OCI-M2 (cell line): ENCODE measurements at regions not wholly inside any gene's neighbourhood (a gene's known extent, or its start where the extent isn't known, plus 50 kb on each side); places are given as distances from the start of the nearest gene placed in this dataset.

Source experiments
- DNase-seq: peaks from one replicate; lab custom pipeline; 2025; ENCODE audit not compliant: unreplicated experiment; lab: John Stamatoyannopoulos, UW

- no peak for DNase-seq
Measured at GRCh38 chr5:125302577-125302976, 556.1 kb upstream of the ZNF608 start.

GRCh38 chr5:125306741-125307140 lies 560.3 kb upstream of the ZNF608 start:
- no peak for DNase-seq

DNA sequence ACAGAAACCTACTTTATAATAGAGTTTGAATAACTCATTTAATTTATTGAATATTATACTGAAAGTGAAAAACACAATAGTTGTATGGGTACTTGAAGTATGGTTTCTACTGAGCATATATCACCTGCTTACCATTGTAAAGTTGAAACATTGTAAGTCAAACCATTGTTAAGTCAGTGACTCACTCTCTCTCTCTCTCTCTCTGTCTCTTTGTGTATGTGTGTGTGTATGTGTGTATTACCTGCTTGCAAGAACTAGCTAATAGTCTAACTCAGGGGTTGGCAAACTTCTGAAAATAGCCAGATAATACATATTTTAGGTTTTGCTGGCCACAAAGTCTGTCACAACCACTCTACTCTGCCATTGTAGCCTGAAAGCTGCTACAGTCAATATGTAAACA lies 564.3 kb upstream of the ZNF608 start:
- no peak for DNase-seq

DNA sequence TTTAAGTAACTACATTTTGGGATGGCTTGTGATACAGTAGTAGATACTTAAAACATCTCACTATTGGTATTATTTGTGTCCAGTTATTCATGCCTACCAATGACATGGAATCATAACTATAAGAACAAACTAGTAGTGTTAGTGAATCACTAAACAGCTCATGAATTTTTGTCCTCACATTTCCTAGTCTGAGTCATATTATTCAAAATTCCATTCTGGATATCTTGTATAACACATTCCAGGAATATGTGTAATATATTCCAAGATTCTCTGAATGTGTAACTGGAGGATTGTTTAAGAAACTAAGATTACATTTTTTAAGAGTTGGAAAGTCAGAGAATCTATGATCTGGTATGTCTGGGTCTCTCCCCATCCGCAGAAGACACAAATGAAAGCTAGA lies 565.3 kb upstream of the ZNF608 start:
- no peak for DNase-seq

DNA sequence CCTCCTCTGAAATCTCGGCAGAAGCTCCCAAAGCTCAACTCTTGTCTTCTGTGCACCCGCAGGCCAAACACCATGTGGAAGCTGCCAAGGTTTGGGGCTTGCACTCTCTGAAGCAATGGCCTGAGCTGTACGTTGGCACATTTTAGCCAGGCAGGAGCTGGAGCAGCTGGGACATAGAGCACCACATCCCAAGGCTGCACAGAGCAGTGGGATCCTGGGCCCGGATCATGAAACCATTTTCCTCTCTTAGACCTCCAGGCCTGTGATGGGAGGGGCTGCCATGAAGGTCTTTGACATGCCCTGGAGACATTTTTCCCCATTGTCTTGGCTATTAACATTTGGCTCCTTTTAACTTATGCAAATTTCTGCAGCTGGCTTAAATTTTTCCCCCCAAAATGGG lies 567.1 kb upstream of the ZNF608 start:
- DNase-seq, result no peak

DNA sequence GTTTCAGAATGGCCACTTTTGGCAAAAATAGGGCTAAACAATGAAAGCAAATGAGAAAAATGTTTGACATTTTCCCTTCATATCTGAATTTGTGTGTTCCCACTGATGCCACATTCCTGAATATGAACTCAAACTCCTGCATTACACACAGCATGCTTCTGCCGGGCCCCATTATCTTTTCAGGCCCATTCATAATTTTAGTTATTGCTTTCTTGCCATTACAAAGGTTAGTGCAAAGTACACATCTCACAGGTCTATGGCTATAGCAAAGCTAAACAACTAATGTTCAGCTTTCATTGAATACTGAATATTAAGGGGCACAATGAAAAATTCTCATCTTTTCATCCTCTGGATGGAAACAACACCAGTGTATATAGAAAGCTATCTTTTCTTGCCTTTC lies 568.9 kb upstream of the ZNF608 start:
- no peak for DNase-seq

DNA sequence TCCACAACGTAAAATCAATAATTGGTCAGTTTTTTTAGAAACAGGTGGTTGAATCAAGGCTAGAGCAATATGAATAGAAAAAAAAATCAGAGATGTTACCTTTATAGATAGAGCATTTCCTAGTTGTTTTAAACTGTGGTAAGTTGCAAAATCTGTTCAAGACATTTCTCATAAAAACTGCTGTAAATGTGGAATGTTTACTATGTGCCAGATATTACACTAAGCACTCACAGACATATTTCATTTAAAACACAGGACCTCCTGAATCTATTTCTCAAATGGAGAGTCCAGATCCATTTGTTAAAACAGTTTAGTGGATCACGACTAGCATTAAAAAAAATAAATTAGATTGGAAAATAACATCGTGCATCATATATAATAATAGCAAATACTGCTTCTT lies 570.0 kb upstream of the ZNF608 start:
- no peak for DNase-seq

- no peak for DNase-seq
Measured at GRCh38 chr5:125316915-125317535, 570.6 kb upstream of the ZNF608 start.

GRCh38 chr5:125317536-125317995 lies 571.1 kb upstream of the ZNF608 start:
- no peak for DNase-seq

- DNase-seq, result no peak
Measured at GRCh38 chr5:125321654-125322053, 575.2 kb upstream of the ZNF608 start.

GRCh38 chr5:125323613-125324012 lies 577.2 kb upstream of the ZNF608 start:
- DNase-seq, result no peak

DNA sequence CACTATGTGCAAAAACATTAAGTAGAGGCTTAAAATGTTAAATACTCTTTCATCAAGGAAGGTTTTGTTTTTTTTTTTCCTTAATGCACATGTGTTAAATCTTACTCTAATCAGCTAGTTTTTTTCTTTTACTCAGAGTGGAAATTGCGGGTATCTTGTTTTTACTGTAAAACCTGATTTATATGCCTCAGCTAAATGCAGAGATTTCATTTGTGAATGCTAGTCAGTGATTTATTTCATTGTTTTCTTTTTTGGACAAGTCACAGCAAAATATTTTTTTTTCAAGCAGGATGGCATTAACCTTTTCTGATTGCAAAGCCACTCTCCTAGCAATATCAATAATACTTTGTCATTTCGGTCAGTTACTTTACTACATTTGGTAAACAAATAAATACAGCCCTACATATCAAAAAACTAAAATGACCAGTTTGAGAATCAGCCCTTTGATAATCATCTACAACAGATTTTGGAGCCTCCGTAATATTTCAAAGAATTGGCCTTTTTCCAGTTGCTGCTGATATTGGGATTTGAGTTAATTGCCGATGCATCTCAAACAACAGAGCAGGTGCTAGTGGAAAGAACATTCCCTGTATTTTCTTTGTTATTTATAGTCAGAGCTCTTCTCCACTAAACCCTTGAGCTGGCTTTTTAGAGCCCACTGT lies 579.2 kb upstream of the ZNF608 start:
- DNase-seq, result no peak

DNA sequence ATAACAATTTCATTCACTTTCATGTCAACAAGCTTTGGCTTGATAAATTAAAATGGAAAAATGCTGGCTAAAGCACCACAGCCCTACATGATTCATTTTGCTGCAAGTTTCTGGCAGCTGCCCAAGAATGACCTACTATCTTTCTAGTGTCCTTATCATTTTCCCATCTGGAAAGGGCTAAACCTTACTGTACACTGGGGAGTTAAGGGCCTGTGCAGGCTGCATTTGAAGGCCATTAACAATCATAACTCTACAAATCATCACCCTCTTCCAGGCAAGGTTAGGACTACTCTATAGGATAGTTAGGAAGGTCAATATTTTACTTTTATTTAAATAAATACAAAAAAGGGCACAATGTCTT lies 579.7 kb upstream of the ZNF608 start:
- DNase-seq, result no peak

DNA sequence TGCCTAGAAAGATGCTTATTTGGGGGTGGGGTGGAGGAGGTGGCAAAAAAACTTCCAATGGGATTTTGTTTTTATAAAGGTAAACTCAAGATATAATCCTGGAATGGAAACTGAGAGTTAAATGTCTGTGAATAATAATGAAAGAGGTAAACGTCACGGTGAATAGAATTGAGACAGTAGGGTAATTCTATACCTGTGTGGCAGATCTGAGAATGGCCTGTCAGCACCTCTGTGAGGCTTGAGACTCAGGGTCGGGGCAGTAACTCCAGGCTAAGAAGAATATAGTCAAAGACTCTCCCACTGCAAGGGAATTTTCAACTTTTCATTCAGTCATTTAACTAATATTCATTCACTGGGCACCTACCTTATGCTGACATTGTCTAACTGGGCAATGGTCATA lies 581.2 kb upstream of the ZNF608 start:
- no peak for DNase-seq

DNA sequence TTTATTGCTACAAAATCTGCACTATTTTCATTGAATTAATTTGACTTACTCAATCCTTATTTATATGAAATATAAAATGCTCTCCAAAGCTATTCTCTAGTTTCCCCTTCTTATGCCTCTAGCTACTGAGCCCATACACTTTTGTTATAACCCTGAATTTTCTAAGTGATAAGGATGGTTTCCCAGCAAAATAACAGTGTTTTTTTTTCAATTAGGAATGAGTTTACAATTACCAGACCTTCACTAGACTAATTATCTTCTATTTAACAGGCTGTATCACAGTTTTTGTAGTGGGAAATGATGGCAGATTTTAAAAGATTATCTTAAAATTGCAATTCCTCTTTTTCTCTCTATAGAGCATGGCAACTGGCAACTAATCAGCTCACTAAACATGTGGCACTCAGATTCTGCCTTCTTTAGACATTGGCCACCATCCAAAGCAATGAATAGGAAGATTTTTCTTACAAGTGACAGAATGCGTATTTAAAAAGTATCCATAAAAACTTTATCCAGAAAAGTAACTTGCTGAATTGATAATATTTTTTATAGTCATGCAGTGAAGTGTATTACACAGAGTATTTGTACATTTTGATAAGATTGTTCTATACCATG lies 585.7 kb upstream of the ZNF608 start:
- DNase-seq, result no peak

- DNase-seq, result no peak
Measured at GRCh38 chr5:125333416-125333815, 587.0 kb upstream of the ZNF608 start.

DNA sequence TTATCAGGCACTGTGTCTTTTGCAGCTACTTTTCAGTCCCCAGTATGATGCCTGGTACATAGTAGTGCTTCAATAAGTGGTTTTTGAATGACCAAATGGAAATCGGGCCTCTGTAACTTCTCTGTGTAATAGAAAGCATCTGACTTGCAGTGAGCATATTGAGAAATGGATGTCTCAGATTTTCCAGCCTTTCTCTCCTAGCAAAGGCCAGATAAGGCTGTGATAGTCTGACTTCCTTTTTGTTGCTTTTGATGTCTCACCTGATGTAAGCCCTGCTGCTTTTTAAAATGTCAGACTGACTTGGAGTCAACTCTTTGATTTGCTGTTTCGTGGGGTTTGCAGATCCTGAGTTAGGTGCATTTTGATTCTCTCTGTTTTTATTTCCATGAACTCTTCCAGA lies 590.0 kb upstream of the ZNF608 start:
- no peak for DNase-seq

- no peak for DNase-seq
Measured at GRCh38 chr5:125337294-125337693, 590.9 kb upstream of the ZNF608 start.

DNA sequence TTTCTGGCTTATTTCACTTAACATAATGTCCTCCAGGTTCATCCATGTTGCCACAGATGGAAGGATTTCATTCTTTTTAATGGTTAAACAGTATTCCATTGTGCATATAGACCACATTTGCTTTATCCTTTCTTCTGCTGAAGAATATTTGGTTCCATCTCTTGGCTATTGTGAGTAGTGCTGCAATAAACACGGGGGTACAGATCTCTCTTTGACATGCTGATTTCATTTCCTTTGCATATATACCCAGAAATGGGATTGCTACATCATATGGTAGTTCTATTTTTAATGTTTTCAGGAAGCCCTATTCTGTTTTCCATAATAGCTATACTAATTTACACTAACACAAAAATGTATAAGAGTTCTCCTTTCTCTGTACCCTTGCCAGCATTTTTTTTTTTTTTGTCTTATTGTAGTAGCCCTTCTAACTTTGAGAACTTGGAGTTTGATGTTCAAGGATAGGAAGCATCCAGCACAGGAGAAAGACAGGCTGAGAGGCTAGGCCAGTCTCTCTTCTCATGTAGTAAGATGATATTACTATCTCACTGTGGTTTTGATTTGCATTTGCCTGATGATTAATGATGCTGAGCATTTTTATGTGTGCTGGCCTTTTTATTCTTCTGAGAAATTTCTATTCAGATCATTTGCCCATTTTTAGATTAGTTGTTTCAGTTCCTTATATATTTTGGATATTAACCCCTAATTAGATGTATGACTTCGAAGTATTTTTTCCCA lies 592.2 kb upstream of the ZNF608 start:
- DNase-seq, result no peak

GRCh38 chr5:125341436-125341835 lies 595.0 kb upstream of the ZNF608 start:
- DNase-seq, result no peak

DNA sequence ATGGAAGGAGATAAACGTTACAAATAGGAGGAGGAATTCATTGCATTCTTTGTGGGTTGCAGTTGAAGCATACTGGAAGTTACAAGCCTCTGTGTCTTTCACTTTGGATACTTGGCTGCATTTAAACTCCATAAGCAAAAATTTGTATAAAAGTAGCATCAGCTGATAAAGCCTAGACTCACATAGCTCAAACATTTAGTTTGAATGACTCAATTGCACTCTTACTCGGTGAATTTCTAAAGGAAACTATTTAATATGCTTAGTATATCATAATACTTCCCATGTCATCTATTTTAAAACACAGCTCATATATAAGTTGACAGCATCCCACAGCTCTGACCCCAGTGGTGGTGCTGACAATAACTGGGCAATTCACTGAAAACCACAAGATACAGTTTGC lies 596.6 kb upstream of the ZNF608 start:
- no peak for DNase-seq

DNA sequence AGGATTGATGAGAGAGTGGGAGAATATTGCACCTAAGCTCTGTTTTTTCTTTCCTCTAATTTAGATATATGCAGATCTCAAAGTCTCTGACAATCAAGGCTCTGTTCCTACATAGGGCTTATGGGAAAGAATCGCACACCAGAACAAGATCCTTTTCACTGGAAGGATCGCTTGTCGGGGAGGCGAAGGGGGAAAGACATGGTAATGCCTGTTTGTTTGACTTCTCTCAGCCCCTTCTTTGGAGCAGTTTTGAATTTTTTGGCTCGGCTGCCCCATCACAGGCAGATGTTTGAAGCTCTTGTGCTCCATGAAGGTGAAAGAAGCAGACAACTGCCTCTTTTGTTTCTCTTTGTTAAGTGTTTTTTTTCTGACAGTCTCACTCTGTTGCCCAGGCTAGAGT lies 599.9 kb upstream of the ZNF608 start:
- no peak for DNase-seq
